ENCODE measurements at regions not wholly inside any gene's neighbourhood (a gene's known extent, or its start where the extent isn't known, plus 50 kb on each side); places are given as distances from the start of the nearest gene placed in this dataset.

DNA sequence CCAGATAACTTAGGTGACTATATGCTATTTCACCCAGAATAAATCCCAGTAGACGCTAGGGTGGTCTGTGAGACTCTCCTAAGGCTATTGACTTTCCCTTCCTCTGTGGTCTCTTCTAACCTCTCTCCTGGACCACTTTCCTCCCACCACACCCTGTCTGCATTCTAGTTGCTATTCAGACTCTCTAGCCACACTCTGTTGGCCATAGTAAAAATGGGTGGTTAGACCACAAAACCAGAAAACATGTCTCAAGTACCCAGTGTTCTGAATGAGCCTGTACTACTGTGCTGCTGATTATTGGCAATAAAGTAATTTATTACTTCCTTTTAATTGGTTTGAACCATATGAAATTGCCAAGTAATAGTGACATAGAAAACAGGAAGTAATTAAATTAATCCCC lies 240.8 kb downstream of the KIF20B start:
- TF ChIP-seq, protein P1, sequence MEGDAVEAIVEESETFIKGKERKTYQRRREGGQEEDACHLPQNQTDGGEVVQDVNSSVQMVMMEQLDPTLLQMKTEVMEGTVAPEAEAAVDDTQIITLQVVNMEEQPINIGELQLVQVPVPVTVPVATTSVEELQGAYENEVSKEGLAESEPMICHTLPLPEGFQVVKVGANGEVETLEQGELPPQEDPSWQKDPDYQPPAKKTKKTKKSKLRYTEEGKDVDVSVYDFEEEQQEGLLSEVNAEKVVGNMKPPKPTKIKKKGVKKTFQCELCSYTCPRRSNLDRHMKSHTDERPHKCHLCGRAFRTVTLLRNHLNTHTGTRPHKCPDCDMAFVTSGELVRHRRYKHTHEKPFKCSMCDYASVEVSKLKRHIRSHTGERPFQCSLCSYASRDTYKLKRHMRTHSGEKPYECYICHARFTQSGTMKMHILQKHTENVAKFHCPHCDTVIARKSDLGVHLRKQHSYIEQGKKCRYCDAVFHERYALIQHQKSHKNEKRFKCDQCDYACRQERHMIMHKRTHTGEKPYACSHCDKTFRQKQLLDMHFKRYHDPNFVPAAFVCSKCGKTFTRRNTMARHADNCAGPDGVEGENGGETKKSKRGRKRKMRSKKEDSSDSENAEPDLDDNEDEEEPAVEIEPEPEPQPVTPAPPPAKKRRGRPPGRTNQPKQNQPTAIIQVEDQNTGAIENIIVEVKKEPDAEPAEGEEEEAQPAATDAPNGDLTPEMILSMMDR (IDR thresholded peaks at IDR 0.05) = no peak
- no peak for TF ChIP-seq EZH2 (IDR thresholded peaks at IDR 0.05; ENCODE audit: borderline replicate concordance, insufficient read depth, low read depth, low read length, poor library complexity, severe bottlenecking)

Data from B cell (primary cell).